ENCODE measurements at regions not wholly inside any gene's neighbourhood (a gene's known extent, or its start where the extent isn't known, plus 50 kb on each side); places are given as distances from the start of the nearest gene placed in this dataset.

DNA sequence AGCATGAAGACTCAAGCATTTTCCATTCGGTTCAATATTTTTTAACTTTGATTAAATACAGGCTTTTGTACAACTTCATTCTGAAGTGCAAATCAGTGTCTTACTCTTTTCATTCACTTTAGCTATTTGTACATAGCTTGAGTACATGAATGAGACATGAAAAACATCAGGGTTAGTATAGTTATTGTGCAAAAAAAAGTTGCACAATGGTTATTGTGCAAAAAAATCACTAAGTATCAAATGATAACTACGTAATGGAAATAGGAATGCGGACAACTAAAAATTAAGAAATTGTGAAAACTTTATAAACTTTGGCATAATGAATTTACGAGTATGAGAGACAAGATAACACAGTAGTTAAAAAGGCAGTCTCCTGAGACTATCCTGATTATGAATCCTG lies 442.9 kb downstream of the ARL4A start:
- TF ChIP-seq EGR1 (IDR thresholded peaks at IDR 0.05) (no peak), CEBPB (IDR thresholded peaks at IDR 0.05) (no peak), TAF1 (IDR thresholded peaks at IDR 0.05; ENCODE audit: low read depth) (no peak), RAD21 (IDR thresholded peaks at IDR 0.05; ENCODE audit: low read depth) (no peak), USF1 (IDR thresholded peaks at IDR 0.05) (no peak), YY1 (IDR thresholded peaks at IDR 0.05; ENCODE audit: low read depth) (no peak), TEAD4 (IDR thresholded peaks at IDR 0.05) (no peak), NFIC (IDR thresholded peaks at IDR 0.05) (no peak), MAX (IDR thresholded peaks at IDR 0.05) (no peak), CREB1 (IDR thresholded peaks at IDR 0.05; ENCODE audit: low read depth) (no peak), ZBTB7A (IDR thresholded peaks at IDR 0.05; ENCODE audit: low read depth) (no peak), FOXM1 (IDR thresholded peaks at IDR 0.05; ENCODE audit: borderline replicate concordance, low read depth) (no peak), EP300 (IDR thresholded peaks at IDR 0.05; ENCODE audit: borderline replicate concordance) (no peak), TCF12 (IDR thresholded peaks at IDR 0.05; ENCODE audit: low read depth) (no peak)
- TF ChIP-seq, protein P1, sequence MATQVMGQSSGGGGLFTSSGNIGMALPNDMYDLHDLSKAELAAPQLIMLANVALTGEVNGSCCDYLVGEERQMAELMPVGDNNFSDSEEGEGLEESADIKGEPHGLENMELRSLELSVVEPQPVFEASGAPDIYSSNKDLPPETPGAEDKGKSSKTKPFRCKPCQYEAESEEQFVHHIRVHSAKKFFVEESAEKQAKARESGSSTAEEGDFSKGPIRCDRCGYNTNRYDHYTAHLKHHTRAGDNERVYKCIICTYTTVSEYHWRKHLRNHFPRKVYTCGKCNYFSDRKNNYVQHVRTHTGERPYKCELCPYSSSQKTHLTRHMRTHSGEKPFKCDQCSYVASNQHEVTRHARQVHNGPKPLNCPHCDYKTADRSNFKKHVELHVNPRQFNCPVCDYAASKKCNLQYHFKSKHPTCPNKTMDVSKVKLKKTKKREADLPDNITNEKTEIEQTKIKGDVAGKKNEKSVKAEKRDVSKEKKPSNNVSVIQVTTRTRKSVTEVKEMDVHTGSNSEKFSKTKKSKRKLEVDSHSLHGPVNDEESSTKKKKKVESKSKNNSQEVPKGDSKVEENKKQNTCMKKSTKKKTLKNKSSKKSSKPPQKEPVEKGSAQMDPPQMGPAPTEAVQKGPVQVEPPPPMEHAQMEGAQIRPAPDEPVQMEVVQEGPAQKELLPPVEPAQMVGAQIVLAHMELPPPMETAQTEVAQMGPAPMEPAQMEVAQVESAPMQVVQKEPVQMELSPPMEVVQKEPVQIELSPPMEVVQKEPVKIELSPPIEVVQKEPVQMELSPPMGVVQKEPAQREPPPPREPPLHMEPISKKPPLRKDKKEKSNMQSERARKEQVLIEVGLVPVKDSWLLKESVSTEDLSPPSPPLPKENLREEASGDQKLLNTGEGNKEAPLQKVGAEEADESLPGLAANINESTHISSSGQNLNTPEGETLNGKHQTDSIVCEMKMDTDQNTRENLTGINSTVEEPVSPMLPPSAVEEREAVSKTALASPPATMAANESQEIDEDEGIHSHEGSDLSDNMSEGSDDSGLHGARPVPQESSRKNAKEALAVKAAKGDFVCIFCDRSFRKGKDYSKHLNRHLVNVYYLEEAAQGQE (IDR thresholded peaks at IDR 0.05; ENCODE audit: low read depth), result no peak

- TF ChIP-seq USF1 (IDR thresholded peaks at IDR 0.05), result no peak
- no peak for TF ChIP-seq TCF12 (IDR thresholded peaks at IDR 0.05; ENCODE audit: low read depth)
- no peak for TF ChIP-seq MAX (IDR thresholded peaks at IDR 0.05)
- no peak for TF ChIP-seq CEBPB (IDR thresholded peaks at IDR 0.05)
- TF ChIP-seq YY1 (IDR thresholded peaks at IDR 0.05; ENCODE audit: low read depth), result no peak
- TF ChIP-seq TAF1 (IDR thresholded peaks at IDR 0.05; ENCODE audit: low read depth), result no peak
- TF ChIP-seq, protein P1 (IDR thresholded peaks at IDR 0.05; ENCODE audit: low read depth), result no peak
- TF ChIP-seq RAD21 (IDR thresholded peaks at IDR 0.05; ENCODE audit: low read depth), result no peak
- no peak for TF ChIP-seq EGR1 (IDR thresholded peaks at IDR 0.05)
- no peak for TF ChIP-seq CREB1 (IDR thresholded peaks at IDR 0.05; ENCODE audit: low read depth)
- no peak for TF ChIP-seq FOXM1 (IDR thresholded peaks at IDR 0.05; ENCODE audit: borderline replicate concordance, low read depth)
- no peak for TF ChIP-seq ZBTB7A (IDR thresholded peaks at IDR 0.05; ENCODE audit: low read depth)
- TF ChIP-seq EP300 (IDR thresholded peaks at IDR 0.05; ENCODE audit: borderline replicate concordance), result no peak
- TF ChIP-seq TEAD4 (IDR thresholded peaks at IDR 0.05), result no peak
- TF ChIP-seq NFIC (IDR thresholded peaks at IDR 0.05), result no peak
These were observed 444.9 kb downstream of the ARL4A start for GRCh38 chr7:13132314-13132713.

- TF ChIP-seq USF1 (IDR thresholded peaks at IDR 0.05) (no peak), TAF1 (IDR thresholded peaks at IDR 0.05; ENCODE audit: low read depth) (no peak), CREB1 (IDR thresholded peaks at IDR 0.05; ENCODE audit: low read depth) (no peak), TCF12 (IDR thresholded peaks at IDR 0.05; ENCODE audit: low read depth) (no peak), CEBPB (IDR thresholded peaks at IDR 0.05) (no peak), ZBTB7A (IDR thresholded peaks at IDR 0.05; ENCODE audit: low read depth) (no peak), RAD21 (IDR thresholded peaks at IDR 0.05; ENCODE audit: low read depth) (no peak)
- TF ChIP-seq, protein P1 (IDR thresholded peaks at IDR 0.05; ENCODE audit: low read depth), result no peak
These were observed 452.0 kb downstream of the ARL4A start for GRCh38 chr7:13139436-13139835.

DNA sequence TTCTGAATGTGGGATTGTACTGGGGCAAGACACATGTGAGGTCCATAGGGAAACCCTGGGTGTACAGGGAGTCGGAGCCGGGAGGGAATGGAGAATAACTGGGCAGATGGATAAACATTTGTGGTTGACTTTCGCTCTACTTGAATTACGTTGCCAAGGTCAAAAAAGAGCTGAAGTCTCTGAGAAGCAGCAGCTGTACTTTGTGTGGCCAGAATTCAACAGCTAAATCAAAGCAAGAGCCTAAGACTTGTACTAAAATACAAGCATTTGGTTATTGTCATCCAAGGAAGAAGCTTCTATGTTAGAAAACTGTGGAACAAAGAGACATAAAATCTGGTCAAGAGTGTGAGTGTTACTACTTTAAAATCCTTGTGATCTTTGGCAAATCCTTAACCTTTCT lies 457.2 kb downstream of the ARL4A start:
- no peak for TF ChIP-seq MAX (IDR thresholded peaks at IDR 0.05)
- no peak for TF ChIP-seq EGR1 (IDR thresholded peaks at IDR 0.05)
- no peak for TF ChIP-seq ZBTB7A (IDR thresholded peaks at IDR 0.05; ENCODE audit: low read depth)
